Suppressor macrophage treated with lipopolysaccharide for 1 hour (primary cell): ENCODE measurements at regions not wholly inside any gene's neighbourhood (a gene's known extent, or its start where the extent isn't known, plus 50 kb on each side); places are given as distances from the start of the nearest gene placed in this dataset.
A peak's percentile ranks its signal among the peaks of the same experiment; 100 is the strongest.
"Not testable (repeated sequence)": the region's sequence is repeated elsewhere in the genome, so short reads cannot be mapped to it uniquely, and the experiment has no call there.

ENCODE experiments used
- DNase-seq, 3 donors: peaks; one replicate each; pipeline ENCODE4 v3.0.0-alpha.2; 2020 to 2022

GRCh38 chr4:140244328-140244727 is 90.3 kb upstream of the MAML3 start:
- DNase-seq = no peak

GRCh38 chr4:140243278-140243753 is 89.3 kb upstream of the MAML3 start:
- peak; percentile 48 to 58 (median 51) for DNase-seq

GRCh38 chr4:140242357-140243277 is 88.6 kb upstream of the MAML3 start:
- DNase-seq = peak; percentile 51 to 54 (median 52)

GRCh38 chr4:140240237-140240636 is 86.3 kb upstream of the MAML3 start:
- no peak for DNase-seq

- no peak for DNase-seq
Measured at GRCh38 chr4:140239311-140239710, 85.3 kb upstream of the MAML3 start.

GRCh38 chr4:140238351-140239056 is 84.5 kb upstream of the MAML3 start:
- peak; percentile 85 to 90 (median 87) for DNase-seq

- DNase-seq = peak; percentile 65 to 71 (median 67)
Measured at GRCh38 chr4:140237616-140238350, 83.8 kb upstream of the MAML3 start.

GRCh38 chr4:140236654-140237169 is 82.7 kb upstream of the MAML3 start:
- no peak for DNase-seq

GRCh38 chr4:140234697-140235060 is 80.7 kb upstream of the MAML3 start:
- DNase-seq = no peak

GRCh38 chr4:140233791-140234696 is 80.1 kb upstream of the MAML3 start:
- peak in 2 of 3 donors; percentile 29 to 40 for DNase-seq

- no peak for DNase-seq
Measured at GRCh38 chr4:140229881-140230280, 75.9 kb upstream of the MAML3 start.

- no peak for DNase-seq
Measured at GRCh38 chr4:140227286-140227685, 73.3 kb upstream of the MAML3 start.

GRCh38 chr4:140223056-140223810 is 69.2 kb upstream of the MAML3 start:
- DNase-seq = no peak

- peak in 2 of 3 donors; percentile 24 to 26 for DNase-seq
Measured at GRCh38 chr4:140222171-140222570, 68.2 kb upstream of the MAML3 start.

GRCh38 chr4:140220058-140220457 is 66.1 kb upstream of the MAML3 start:
- DNase-seq = peak; percentile 22 to 40 (median 39)

GRCh38 chr4:140219567-140219966 is 65.6 kb upstream of the MAML3 start:
- DNase-seq = no peak

- DNase-seq = not testable (repeated sequence)
Measured at GRCh38 chr4:140219070-140219469, 65.1 kb upstream of the MAML3 start.

- no peak for DNase-seq
Measured at GRCh38 chr4:140213749-140214148, 59.8 kb upstream of the MAML3 start.

GRCh38 chr4:140213116-140213515 is 59.1 kb upstream of the MAML3 start:
- no peak for DNase-seq

GRCh38 chr4:140212646-140213045 is 58.7 kb upstream of the MAML3 start:
- no peak for DNase-seq

- DNase-seq = no peak
Measured at GRCh38 chr4:140212194-140212593, 58.2 kb upstream of the MAML3 start.
